Stimulated activated CD4-positive, alpha-beta T cell treated with anti-CD3 and anti-CD28 coated beads, Interleukin-2, amount 100 ng/mL, for 24 hours (primary cell): ENCODE measurements at regions not wholly inside any gene's neighbourhood (a gene's known extent, or its start where the extent isn't known, plus 50 kb on each side); places are given as distances from the start of the nearest gene placed in this dataset.

Experiments
- DNase-seq, 2 donors: peaks; one replicate each; pipeline ENCODE4 v3.0.0-alpha.2; 2020

DNA sequence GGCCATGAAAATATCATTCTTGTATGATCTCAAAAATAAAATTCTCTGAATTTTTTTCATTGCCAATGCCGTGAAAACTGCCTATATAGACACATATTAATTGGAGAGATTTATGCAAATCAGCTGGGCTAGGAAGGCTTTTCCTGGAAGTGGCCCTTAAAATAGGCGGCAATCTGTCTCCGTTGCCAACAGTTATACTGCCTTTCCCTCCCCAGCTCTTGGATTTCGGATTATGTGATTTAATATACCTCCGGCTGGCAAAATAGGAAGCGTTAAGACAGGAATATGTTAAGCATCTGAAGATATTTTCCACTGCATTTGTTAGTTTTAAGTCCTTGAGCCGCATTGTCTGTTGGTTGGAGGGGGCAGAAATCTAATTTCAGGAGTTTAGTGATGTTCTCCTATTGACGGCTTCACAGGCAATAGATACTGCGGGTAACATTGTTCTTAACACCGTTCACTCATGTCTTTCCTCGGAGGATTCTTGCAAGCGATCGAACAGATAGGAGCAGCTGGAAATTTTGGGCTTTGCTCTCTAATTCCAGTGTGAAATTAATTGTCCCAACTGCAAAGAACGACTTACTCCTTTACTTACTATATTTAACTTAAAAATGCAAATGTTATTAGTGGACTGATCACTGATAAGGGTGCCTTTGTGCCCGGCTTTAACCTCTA, 113.3 kb downstream of the LINC00237 start:
- DNase-seq, result no peak

GRCh38 chr20:20992277-20992676, 113.9 kb downstream of the LINC00237 start:
- no peak for DNase-seq

DNA sequence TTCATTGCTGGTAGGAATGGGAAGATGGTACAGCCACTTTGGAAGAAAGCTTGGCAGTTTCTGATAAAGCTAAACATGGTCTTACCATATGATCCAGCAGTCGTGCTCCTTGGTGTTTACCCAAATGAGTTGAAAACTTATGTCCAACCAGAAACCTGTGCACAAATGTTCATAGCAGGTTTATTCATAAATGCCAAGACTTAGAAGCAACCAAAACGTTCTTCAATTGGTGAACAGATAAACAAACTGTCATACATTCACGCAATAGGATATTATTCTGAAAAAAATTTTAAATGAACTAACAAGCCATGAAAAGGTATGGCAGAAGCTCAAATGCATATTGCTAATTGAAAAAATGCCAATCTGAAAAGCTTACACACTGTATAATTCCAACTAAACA, 117.1 kb downstream of the LINC00237 start:
- no peak for DNase-seq

- no peak for DNase-seq
These were observed 126.2 kb downstream of the LINC00237 start for GRCh38 chr20:20979934-20980333.

DNA sequence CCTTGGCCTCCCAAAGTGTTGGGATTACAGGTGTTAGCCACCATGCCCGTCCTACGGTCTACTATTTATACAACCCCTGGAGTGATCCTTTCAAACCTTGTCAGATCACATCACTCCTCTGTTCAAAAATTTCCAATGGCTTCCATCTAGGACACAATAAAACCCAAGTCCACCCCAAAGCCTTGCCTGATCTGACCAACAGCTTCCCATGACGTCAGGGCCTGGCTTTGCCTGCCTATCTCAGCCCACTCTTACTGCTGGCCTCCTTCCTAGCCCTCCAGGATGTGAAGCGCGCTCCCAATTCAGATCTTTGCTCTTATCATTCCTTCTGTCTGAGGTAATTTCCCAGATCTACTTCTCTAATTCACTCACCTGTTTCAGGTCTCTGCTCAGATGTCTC, 128.4 kb downstream of the LINC00237 start:
- DNase-seq, result no peak

DNA sequence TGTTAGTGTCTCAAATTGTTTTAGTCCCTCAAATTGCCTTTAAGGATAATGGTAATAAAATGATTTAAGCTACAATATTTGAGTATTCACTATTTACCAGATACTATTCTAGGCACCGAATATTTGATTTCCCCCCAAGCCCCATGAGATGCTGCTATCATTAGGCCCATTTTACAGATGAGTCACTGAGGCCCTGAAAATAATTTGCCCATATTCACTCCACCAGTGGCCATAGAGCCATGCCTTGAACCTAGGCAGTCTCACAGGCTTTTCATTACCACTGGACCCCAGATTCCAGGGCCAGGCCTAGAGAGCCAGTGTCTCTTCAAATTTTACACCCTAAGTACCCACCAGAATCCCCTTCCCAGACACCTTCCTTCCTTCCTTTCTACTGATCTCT, 133.7 kb downstream of the LINC00237 start:
- DNase-seq, result no peak

GRCh38 chr20:20971810-20972209, 134.3 kb downstream of the LINC00237 start:
- DNase-seq, result no peak

DNA sequence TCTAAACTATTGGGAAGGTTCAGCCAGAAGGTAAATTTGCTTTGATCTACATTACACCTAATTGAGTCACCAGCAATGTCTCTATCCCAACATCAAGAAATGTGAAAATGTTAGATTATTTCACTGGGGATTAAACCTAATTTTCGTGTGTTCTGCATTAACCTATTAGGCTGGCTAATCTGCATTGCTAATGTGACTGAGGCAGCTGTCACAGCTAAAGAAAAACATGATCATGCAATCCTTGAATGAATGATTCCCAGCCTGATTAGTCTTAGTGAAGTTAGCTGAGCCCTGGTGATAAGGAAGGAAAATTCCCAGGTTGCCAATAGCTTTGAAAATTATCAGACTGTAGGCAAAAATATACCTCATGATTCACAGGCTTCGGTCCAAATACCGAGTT, 135.3 kb downstream of the LINC00237 start:
- DNase-seq, result no peak

- no peak for DNase-seq
These were observed 136.4 kb downstream of the LINC00237 start for GRCh38 chr20:20969701-20970280.

- DNase-seq, result no peak
These were observed 138.5 kb downstream of the LINC00237 start for GRCh38 chr20:20967564-20968184.

DNA sequence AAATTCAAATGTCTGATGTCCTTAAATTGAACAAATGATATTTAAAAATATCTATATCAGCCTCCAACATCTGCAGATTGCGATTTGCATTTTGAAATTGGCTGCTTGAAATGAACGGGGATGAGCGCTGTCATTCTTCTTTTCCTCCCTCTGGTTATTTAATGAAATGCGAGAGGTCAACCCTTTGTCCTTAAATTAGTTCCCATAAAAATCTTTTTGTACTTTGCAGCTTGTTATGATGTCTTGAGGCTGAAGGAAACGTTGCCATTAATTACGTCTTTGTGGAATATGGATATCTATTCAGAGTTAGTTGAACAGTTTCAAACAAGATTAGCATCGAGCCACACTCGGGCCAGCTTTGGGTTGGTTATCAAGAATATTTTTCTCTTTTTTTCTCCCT, 140.0 kb downstream of the LINC00237 start:
- DNase-seq, result no peak

GRCh38 chr20:20959031-20959755, 147.0 kb downstream of the LINC00237 start:
- no peak for DNase-seq

- DNase-seq, result no peak
These were observed 149.6 kb downstream of the LINC00237 start for GRCh38 chr20:20956513-20956931.

- no peak for DNase-seq
These were observed 150.3 kb downstream of the LINC00237 start for GRCh38 chr20:20955892-20956291.

- no peak for DNase-seq
These were observed 152.2 kb downstream of the LINC00237 start for GRCh38 chr20:20953738-20954618.

- DNase-seq, result no peak
These were observed 155.5 kb downstream of the LINC00237 start for GRCh38 chr20:20950620-20951019.

DNA sequence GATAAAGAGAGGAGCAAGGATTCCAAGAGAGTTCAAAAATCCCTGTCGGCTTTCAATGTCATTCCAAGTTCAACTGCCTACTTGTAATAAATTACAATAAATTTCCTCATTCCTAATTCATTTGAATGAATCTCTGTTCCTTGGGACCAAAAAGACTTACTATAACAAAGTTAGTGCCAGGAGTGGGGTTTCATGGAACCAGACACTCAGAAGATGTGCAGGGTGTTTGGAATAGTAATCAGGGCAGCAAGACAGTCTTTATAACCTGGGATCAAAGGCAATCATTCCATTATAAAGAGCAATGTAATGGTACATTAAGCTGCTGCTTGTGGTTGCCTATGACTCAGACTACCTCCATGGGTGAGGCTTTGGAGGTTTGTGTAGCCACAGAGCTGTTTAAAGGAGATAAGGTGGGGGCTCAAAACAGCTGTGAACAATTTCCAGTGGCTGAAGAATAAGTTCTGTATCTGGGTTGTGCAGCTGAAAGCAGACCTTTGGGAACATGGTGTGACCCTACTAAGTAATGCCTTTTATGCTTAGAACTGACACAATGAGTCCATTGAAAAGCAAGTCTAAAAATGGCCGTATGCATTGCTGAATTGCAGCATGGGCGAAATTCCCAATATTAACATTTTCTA, 159.9 kb downstream of the LINC00237 start:
- no peak for DNase-seq

- no peak for DNase-seq
These were observed 164.7 kb downstream of the LINC00237 start for GRCh38 chr20:20941468-20941889.

DNA sequence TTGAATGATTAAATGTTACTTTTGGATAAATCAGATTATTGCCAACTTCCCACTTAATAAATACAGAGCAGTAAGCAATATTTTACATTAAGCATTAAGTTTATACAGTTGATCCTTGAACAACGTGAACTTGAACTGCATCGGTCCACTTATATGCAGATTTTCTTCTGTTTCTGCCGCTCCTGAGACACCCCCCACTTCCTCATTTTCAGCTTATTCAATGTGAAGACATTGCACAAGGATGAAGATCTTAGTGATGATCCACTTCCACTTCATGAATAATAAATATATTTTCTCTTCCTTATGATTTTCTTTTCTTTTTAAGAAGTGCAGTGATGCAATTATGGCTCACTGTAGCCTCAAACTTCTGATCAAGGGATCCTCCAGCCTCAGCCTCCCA, 167.2 kb downstream of the LINC00237 start:
- DNase-seq, result no peak

GRCh38 chr20:20938599-20938998, 167.6 kb downstream of the LINC00237 start:
- no peak for DNase-seq

DNA sequence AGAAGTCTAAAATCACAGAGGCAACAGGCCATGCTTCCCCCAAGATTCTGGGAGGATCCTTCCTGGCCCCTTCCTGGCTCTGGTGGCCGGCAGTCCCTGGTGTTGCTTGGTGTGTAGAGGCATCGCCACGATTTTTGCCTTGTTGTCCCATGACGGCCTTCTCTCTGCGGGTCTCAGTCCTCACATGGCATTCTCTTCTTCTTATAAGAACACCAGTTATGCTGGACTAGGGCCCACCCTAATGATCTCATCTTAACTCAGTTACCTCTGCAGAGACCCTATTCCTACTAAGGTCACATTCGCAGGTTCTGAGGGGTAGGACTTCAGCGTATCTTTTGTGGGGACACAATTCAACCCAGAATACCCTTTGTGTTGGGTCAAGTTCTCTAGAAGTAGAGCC, 168.0 kb downstream of the LINC00237 start:
- no peak for DNase-seq
